Gastrocnemius medialis (tissue), 4 donors: ENCODE measurements at regions not wholly inside any gene's neighbourhood (a gene's known extent, or its start where the extent isn't known, plus 50 kb on each side); places are given as distances from the start of the nearest gene placed in this dataset.

ENCODE experiments used
- POLR2A ChIP-seq, 2 donors: fragments of 450-650 bp; IDR thresholded peaks; one replicate each; pipeline ENCODE4 v1.6.1; 2017; ENCODE audit warnings: antibody characterized with exemption in 2 of 2, mild to moderate bottlenecking in 2 of 2, moderate library complexity in 2 of 2
- TF ChIP-seq, protein P1 (sequence below), 5 experiments: fragments of 450-650 bp in 3 of 5; fragments of 200-600 bp in 2 of 5; sonication (generic) in 2 of 5; IDR thresholded peaks in 4 of 5; conservative IDR thresholded peaks in 1 of 5; 1 replicate in 4 of 5; 2 replicates in 1 of 5; pipeline ENCODE4 v1.5.1; 2016 to 2019; ENCODE audit warnings: antibody characterized with exemption in 5 of 5, mild to moderate bottlenecking in 3 of 5, moderate library complexity in 3 of 5

DNA sequence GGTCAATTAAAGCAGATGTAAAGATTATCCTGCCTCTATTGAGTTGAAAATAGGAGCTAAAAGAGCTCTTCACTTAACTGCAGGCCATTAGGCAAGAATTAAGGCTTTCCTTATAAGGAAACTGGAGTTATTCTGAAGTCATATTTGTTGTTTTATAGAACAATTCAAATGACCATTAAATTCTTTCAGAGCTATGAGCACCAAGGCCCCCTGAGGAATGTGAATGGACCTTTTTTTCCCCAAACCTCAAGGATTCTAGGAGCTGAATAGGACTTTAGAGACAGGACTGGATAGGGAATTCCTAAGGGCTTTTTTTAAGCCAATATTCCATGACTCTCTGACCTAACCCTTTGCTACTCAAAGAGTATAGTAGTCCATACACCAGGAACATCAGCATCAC is 565.7 kb upstream of the BTBD3 start:
- TF ChIP-seq, protein P1, sequence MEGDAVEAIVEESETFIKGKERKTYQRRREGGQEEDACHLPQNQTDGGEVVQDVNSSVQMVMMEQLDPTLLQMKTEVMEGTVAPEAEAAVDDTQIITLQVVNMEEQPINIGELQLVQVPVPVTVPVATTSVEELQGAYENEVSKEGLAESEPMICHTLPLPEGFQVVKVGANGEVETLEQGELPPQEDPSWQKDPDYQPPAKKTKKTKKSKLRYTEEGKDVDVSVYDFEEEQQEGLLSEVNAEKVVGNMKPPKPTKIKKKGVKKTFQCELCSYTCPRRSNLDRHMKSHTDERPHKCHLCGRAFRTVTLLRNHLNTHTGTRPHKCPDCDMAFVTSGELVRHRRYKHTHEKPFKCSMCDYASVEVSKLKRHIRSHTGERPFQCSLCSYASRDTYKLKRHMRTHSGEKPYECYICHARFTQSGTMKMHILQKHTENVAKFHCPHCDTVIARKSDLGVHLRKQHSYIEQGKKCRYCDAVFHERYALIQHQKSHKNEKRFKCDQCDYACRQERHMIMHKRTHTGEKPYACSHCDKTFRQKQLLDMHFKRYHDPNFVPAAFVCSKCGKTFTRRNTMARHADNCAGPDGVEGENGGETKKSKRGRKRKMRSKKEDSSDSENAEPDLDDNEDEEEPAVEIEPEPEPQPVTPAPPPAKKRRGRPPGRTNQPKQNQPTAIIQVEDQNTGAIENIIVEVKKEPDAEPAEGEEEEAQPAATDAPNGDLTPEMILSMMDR (IDR thresholded peaks at IDR 0.05 in 4 of 5, conservative IDR thresholded peaks at IDR 0.05 in 1 of 5) = no peak
- no peak for TF ChIP-seq POLR2A (IDR thresholded peaks at IDR 0.05)
